K562 (cell line): ENCODE measurements at regions not wholly inside any gene's neighbourhood (a gene's known extent, or its start where the extent isn't known, plus 50 kb on each side); places are given as distances from the start of the nearest gene placed in this dataset.

Experiments
- ATF1 ChIP-seq, 2 experiments: fragments of 450-650 bp in 1 of 2; IDR thresholded peaks; 2 replicates each; pipeline ENCODE4 v1.6.1; 2016; ENCODE audit warnings: missing compliant biosample characterization in 1 of 2, missing genetic modification characterization in 1 of 2
- BHLHE40 ChIP-seq: IDR thresholded peaks from 2 replicates; pipeline ENCODE4 v1.6.1; 2011; ENCODE audit warnings: low read length, improper control_type of control experiment
- EZH2 ChIP-seq: IDR thresholded peaks from 2 replicates; pipeline ENCODE4 v1.6.1; 2012; ENCODE audit warnings: low read depth, mild to moderate bottlenecking, inconsistent platforms, low read length, borderline replicate concordance
- FOXA1 ChIP-seq: fragments of 450-650 bp; IDR thresholded peaks from 2 replicates; pipeline ENCODE4 v1.6.1; 2016; ENCODE audit warnings: mild to moderate bottlenecking, borderline replicate concordance
- FOXM1 ChIP-seq, 2 experiments: fragments of 450-650 bp in 1 of 2; sonication (generic) in 1 of 2; formaldehyde crosslinking in 1 of 2; IDR thresholded peaks; 2 replicates each; pipeline versions ENCODE4 v1.6.1 to v1.9.0; 2017 to 2022; ENCODE audit warnings: low read depth in 2 of 2, mild to moderate bottlenecking in 2 of 2, missing genetic modification reagents in 1 of 2, moderate library complexity in 1 of 2
- GTF2A2 ChIP-seq: IDR thresholded peaks from 2 replicates; pipeline ENCODE4 v1.6.1; 2016; ENCODE audit warnings: mild to moderate bottlenecking, missing genetic modification characterization, missing compliant biosample characterization
- POLR2A ChIP-seq: fragments of 450-650 bp; conservative IDR thresholded peaks from 2 replicates; pipeline ENCODE4 v1.6.1; 2016
- TBP ChIP-seq: optimal IDR thresholded peaks from 2 replicates; pipeline ENCODE3; 2011; ENCODE audit warnings: low read depth, low read length, improper control_type of control experiment
- YY1 ChIP-seq, 3 experiments: IDR thresholded peaks; 2 replicates each; pipeline ENCODE4 v1.6.1; 2011; ENCODE audit warnings: low read length in 2 of 3, mild to moderate bottlenecking in 2 of 3, moderate library complexity in 2 of 3, borderline replicate concordance in 1 of 3, control low read depth in 1 of 3, low read depth in 1 of 3; ENCODE audit not compliant: insufficient read depth in 3 of 3, insufficient replicate concordance in 2 of 3, control insufficient read depth in 1 of 3, insufficient read length in 1 of 3; ENCODE audit errors: extremely low read depth in 1 of 3
- ZC3H11A ChIP-seq: IDR thresholded peaks from 2 replicates; pipeline ENCODE4 v1.6.1; 2012; ENCODE audit warnings: low read depth, low read length, improper control_type of control experiment
- ZNF311 ChIP-seq: fragments of 250-450 bp; sonication (Bioruptor Pico); IDR thresholded peaks from 2 replicates; pipeline ENCODE4 v1.4.0; 2020; ENCODE audit warnings: mild to moderate bottlenecking, moderate library complexity
- ZNF584 ChIP-seq: fragments of 200-800 bp; sonication (Bioruptor generic); IDR thresholded peaks from 2 replicates; pipeline ENCODE4 v1.6.1; 2016; ENCODE audit warnings: low read depth, mild to moderate bottlenecking, missing genetic modification characterization, missing compliant biosample characterization
- ZNF764 ChIP-seq: fragments of 250-450 bp; sonication (Bioruptor Pico); IDR thresholded peaks from 2 replicates; pipeline ENCODE4 v1.4.0; 2020; ENCODE audit warnings: low read depth, mild to moderate bottlenecking, moderate library complexity
- TF ChIP-seq, protein P1 (sequence below), 2 experiments: IDR thresholded peaks; 2 replicates each; pipeline ENCODE4 v1.6.1; 2011; ENCODE audit warnings: borderline replicate concordance in 1 of 2, control low read depth in 1 of 2, low read depth in 1 of 2, low read length in 1 of 2, mild to moderate bottlenecking in 1 of 2, mixed read lengths in 1 of 2, moderate library complexity in 1 of 2; ENCODE audit not compliant: insufficient read depth in 1 of 2, insufficient read length in 1 of 2, poor library complexity in 1 of 2, severe bottlenecking in 1 of 2; ENCODE audit errors: extremely low read depth in 1 of 2

DNA sequence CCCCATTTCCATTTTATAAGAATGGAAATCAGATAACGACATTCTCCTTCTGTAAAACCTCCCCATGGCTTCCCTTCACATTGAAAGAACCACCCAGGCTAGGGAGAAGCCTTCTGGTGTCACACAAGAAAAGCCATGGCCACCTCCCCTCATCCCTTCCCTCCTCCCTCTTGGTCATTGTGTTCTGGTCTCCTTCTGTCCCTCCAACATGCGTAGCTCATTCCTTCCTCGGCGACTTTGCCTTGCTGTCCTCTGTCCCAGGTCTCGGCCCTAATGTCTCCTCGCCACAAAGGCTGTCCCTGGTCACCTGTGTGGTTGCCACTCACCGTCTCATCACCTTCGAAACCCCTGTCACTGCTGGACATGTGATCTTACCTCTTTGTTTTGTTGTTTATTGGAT is 193.9 kb downstream of the BCAS1 start:
- TF ChIP-seq FOXM1 (IDR thresholded peaks at IDR 0.05; ENCODE audit: low read depth), result no peak
- TF ChIP-seq FOXM1 (CRISPR knock-in tag; IDR thresholded peaks at IDR 0.05; ENCODE audit: low read depth), result no peak
- no peak for TF ChIP-seq TBP
- no peak for TF ChIP-seq YY1 (IDR thresholded peaks at IDR 0.05; ENCODE audit: borderline replicate concordance in 1 of 3, control insufficient read depth in 1 of 3, extremely low read depth in 1 of 3, insufficient read depth in 3 of 3, insufficient read length in 1 of 3, insufficient replicate concordance in 2 of 3, low read depth in 1 of 3, low read length in 2 of 3)
- TF ChIP-seq, protein P1, sequence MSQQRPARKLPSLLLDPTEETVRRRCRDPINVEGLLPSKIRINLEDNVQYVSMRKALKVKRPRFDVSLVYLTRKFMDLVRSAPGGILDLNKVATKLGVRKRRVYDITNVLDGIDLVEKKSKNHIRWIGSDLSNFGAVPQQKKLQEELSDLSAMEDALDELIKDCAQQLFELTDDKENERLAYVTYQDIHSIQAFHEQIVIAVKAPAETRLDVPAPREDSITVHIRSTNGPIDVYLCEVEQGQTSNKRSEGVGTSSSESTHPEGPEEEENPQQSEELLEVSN (IDR thresholded peaks at IDR 0.05; ENCODE audit: borderline replicate concordance in 1 of 2, extremely low read depth in 1 of 2, insufficient read depth in 1 of 2, insufficient read length in 1 of 2, low read depth in 1 of 2, low read length in 1 of 2, poor library complexity in 1 of 2, severe bottlenecking in 1 of 2), result no peak
- TF ChIP-seq ZC3H11A, result no peak
- TF ChIP-seq ATF1 (CRISPR knock-in tag; IDR thresholded peaks at IDR 0.05), result no peak
- TF ChIP-seq ATF1 (tag; IDR thresholded peaks at IDR 0.05), result no peak
- no peak for TF ChIP-seq FOXA1
- TF ChIP-seq POLR2A, result no peak
- no peak for TF ChIP-seq EZH2
- TF ChIP-seq BHLHE40, result no peak
- no peak for TF ChIP-seq ZNF764 (CRISPR knock-in tag)
- TF ChIP-seq ZNF584 (CRISPR knock-in tag), result no peak
- TF ChIP-seq ZNF311, result no peak
- TF ChIP-seq GTF2A2 (tag), result no peak
